B cell (primary cell): ENCODE measurements at regions not wholly inside any gene's neighbourhood (a gene's known extent, or its start where the extent isn't known, plus 50 kb on each side); places are given as distances from the start of the nearest gene placed in this dataset.

Experiments used
- ATAC-seq: fragments of 200-7000 bp; cut with Tn5 transposase; one replicate; pipeline ENCODE4 v1.10.0; 2021; ENCODE audit warnings: low read depth, mild to moderate bottlenecking, moderate number of reproducible peaks, moderate library complexity
- CTCF ChIA-PET: fragments of 350-600 bp; sonication (Branson Sonifier 250); formaldehyde crosslinking; loops from one replicate; lab custom pipeline; 2021; ENCODE audit warnings: antibody characterized with exemption, inconsistent platforms; lab: Charles Lee
- POLR2A ChIA-PET: fragments of 350-600 bp; sonication (Branson Sonifier 250); formaldehyde crosslinking; loops from one replicate; lab custom pipeline; 2021; ENCODE audit warnings: antibody characterized with exemption; lab: Charles Lee
- DNase-seq: peaks from one replicate; pipeline ENCODE4 v3.0.0; 2013
- H2AFZ ChIP-seq: 2 replicates; pipeline ENCODE4 v1.6.1; 2012; ENCODE audit warnings: mild to moderate bottlenecking, low read depth, low read length; ENCODE audit not compliant: insufficient read depth, poor library complexity, severe bottlenecking
- H3K27ac ChIP-seq, 2 donors: 1 replicate in 1 of 2; 2 replicates in 1 of 2; pipeline ENCODE4 v1.5.1; 2012 to 2013; ENCODE audit warnings: low read length in 2 of 2, mild to moderate bottlenecking in 2 of 2, moderate library complexity in 1 of 2
- H3K27me3 ChIP-seq, 4 experiments: fragments of 200-600 bp in 1 of 4; sonication (generic) in 1 of 4; replicated peaks in 1 of 4; 1 replicate in 2 of 4; 2 replicates in 2 of 4; pipeline versions ENCODE4 v1.6.1 to v1.7.0; 2013 to 2016; ENCODE audit warnings: low read length in 3 of 4, mild to moderate bottlenecking in 2 of 4, mixed read lengths in 1 of 4, moderate library complexity in 1 of 4; ENCODE audit not compliant: insufficient read depth in 4 of 4, control insufficient read depth in 3 of 4; ENCODE audit errors: control extremely low read depth in 1 of 4
- H3K36me3 ChIP-seq, 2 experiments: replicated peaks in 1 of 2; 1 replicate in 1 of 2; 2 replicates in 1 of 2; pipeline versions ENCODE4 v1.6.1 to v1.7.1; 2013; ENCODE audit warnings: low read length in 1 of 2; ENCODE audit not compliant: insufficient read depth in 2 of 2, control insufficient read depth in 1 of 2; ENCODE audit errors: control extremely low read depth in 1 of 2, extremely low read depth in 1 of 2
- H3K4me1 ChIP-seq, 2 donors: fragments of 200-600 bp in 1 of 2; sonication (generic) in 1 of 2; 1 replicate in 1 of 2; 2 replicates in 1 of 2; pipeline versions ENCODE4 v1.5.1 to v1.6.1; 2013 to 2017; ENCODE audit warnings: low read length in 2 of 2; ENCODE audit not compliant: control insufficient read depth in 2 of 2, insufficient read depth in 2 of 2
- H3K4me2 ChIP-seq: replicated peaks from 2 replicates; pipeline ENCODE3; 2012; ENCODE audit warnings: mild to moderate bottlenecking, low read depth, low read length; ENCODE audit not compliant: poor library complexity, severe bottlenecking
- H3K4me3 ChIP-seq, 5 experiments: fragments of 200-600 bp in 1 of 5; sonication (generic) in 1 of 5; 1 replicate in 3 of 5; 2 replicates in 2 of 5; pipeline versions ENCODE4 v1.5.1 to v1.7.0; 2011 to 2016; ENCODE audit warnings: low read length in 4 of 5, mild to moderate bottlenecking in 4 of 5, low read depth in 2 of 5, control low read depth in 1 of 5, moderate library complexity in 1 of 5; ENCODE audit not compliant: insufficient read depth in 1 of 5; ENCODE audit errors: control extremely low read depth in 1 of 5, extremely low read depth in 1 of 5
- H3K79me2 ChIP-seq: fragments of 200-600 bp; sonication (generic); one replicate; pipeline ENCODE4 v1.6.0; 2016; ENCODE audit warnings: low read length; ENCODE audit not compliant: control insufficient read depth, insufficient read depth
- H3K9ac ChIP-seq: fragments of 200-600 bp; sonication (generic); 2 replicates; pipeline ENCODE4 v1.6.1; 2017; ENCODE audit warnings: mild to moderate bottlenecking, low read length, moderate library complexity
- H3K9me3 ChIP-seq, 3 donors: one replicate each; pipeline versions ENCODE4 v1.6.1 to v1.7.1; 2013; ENCODE audit warnings: low read length in 2 of 3; ENCODE audit not compliant: control insufficient read depth in 2 of 3, insufficient read depth in 1 of 3; ENCODE audit errors: control extremely low read depth in 1 of 3
- H4K20me1 ChIP-seq: 2 replicates; pipeline ENCODE4 v1.6.0; 2012; ENCODE audit warnings: mild to moderate bottlenecking, low read length; ENCODE audit not compliant: insufficient read depth, control insufficient read depth, poor library complexity, severe bottlenecking
- H3K27ac Mint-ChIP-seq: one replicate; pipeline ENCODE4 v1.8.0; 2021; ENCODE audit warnings: mixed read lengths
- H3K27me3 Mint-ChIP-seq: one replicate; pipeline ENCODE4 v1.8.0; 2021; ENCODE audit warnings: mixed read lengths
- H3K4me1 Mint-ChIP-seq: one replicate; pipeline ENCODE4 v1.8.0; 2021; ENCODE audit warnings: mixed read lengths
- H3K4me3 Mint-ChIP-seq: one replicate; pipeline ENCODE4 v1.8.0; 2021; ENCODE audit warnings: mixed read lengths
- H3K9me3 Mint-ChIP-seq: one replicate; pipeline ENCODE4 v1.8.0; 2022; ENCODE audit warnings: mixed read lengths; ENCODE audit not compliant: insufficient read depth
- EZH2 ChIP-seq: IDR thresholded peaks from 2 replicates; pipeline ENCODE4 v1.6.1; 2012; ENCODE audit warnings: borderline replicate concordance, low read depth, mild to moderate bottlenecking, moderate library complexity, low read length; ENCODE audit not compliant: insufficient read depth, poor library complexity, severe bottlenecking
- WGBS: methylation state at CpG from one replicate; pipeline ENCODE4 v1.1.5; 2013; ENCODE audit warnings: missing lambda C conversion rate; ENCODE audit not compliant: insufficient coverage; 5-methylcytosine and 5-hydroxymethylcytosine counted together
- intact Hi-C: fragments of 100-400 bp; cut with micrococcal nuclease; formaldehyde crosslinking; loops from one replicate; pipeline ENCODE4 v1.10.0; 2022
- TF ChIP-seq, protein P1 (sequence below): fragments of 200-600 bp; IDR thresholded peaks from one replicate; pipeline ENCODE4 v1.8.0; 2022; ENCODE audit warnings: antibody characterized with exemption, mild to moderate bottlenecking

DNA sequence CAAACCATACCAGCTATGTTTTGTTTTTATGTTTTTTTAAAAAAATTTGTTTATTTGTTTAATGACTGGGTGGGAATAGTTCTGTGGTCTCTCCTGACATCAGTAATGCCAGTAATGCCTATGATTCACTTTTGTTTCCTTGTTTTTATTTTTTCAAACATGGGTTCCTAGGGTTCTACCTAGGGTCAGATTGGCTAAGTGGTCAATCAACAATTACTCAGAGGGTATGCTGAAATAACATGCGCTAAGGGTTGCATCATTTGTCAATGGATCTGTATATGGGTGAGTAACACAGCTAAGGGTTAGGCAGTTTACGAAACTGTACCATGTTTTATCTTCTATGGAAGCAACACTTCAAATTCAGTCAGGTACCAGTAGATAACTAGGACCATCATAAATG lies 583.8 kb upstream of the GJE1 start:
- Mint-ChIP-seq H3K27ac (no peak overlapping the region), H3K4me3 (no peak overlapping the region), H3K9me3 (peaks cover 8% of the 10 kb centered on the region), H3K27me3 (peaks cover 4% of the 10 kb centered on the region), H3K4me1 (peaks cover 12% of the 10 kb centered on the region)
- no peak overlapping the region for H3K4me2 ChIP-seq
- intact Hi-C loops, result no loop called here
- TF ChIP-seq, protein P1, sequence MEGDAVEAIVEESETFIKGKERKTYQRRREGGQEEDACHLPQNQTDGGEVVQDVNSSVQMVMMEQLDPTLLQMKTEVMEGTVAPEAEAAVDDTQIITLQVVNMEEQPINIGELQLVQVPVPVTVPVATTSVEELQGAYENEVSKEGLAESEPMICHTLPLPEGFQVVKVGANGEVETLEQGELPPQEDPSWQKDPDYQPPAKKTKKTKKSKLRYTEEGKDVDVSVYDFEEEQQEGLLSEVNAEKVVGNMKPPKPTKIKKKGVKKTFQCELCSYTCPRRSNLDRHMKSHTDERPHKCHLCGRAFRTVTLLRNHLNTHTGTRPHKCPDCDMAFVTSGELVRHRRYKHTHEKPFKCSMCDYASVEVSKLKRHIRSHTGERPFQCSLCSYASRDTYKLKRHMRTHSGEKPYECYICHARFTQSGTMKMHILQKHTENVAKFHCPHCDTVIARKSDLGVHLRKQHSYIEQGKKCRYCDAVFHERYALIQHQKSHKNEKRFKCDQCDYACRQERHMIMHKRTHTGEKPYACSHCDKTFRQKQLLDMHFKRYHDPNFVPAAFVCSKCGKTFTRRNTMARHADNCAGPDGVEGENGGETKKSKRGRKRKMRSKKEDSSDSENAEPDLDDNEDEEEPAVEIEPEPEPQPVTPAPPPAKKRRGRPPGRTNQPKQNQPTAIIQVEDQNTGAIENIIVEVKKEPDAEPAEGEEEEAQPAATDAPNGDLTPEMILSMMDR, result no peak
- TF ChIP-seq EZH2, result no peak
- no peak overlapping the region for H2AFZ ChIP-seq
- peaks cover 0 to 3% (median 0%) of the 10 kb centered on the region in 3 donors for H3K9me3 ChIP-seq
- POLR2A ChIA-PET, result no interaction called here
- no peak for DNase-seq
- H3K9ac ChIP-seq, result no peak overlapping the region
- no peaks in the 10 kb centered on the region for H3K36me3 ChIP-seq
- H3K4me3 ChIP-seq, result no peak overlapping the region
- H3K4me1 ChIP-seq, result peaks cover 0 to 4% of the 10 kb centered on the region in 2 donors
- no peaks in the 10 kb centered on the region for H4K20me1 ChIP-seq
- H3K79me2 ChIP-seq, result no peaks in the 10 kb centered on the region
- ATAC-seq, result no peak
- no peaks in the 10 kb centered on the region for H3K27me3 ChIP-seq
- CTCF ChIA-PET, result no interaction called here
- WGBS, result 80% methylated on average over 2 of the region's 2 CpGs
- H3K27ac ChIP-seq, result no peak overlapping the region

DNA sequence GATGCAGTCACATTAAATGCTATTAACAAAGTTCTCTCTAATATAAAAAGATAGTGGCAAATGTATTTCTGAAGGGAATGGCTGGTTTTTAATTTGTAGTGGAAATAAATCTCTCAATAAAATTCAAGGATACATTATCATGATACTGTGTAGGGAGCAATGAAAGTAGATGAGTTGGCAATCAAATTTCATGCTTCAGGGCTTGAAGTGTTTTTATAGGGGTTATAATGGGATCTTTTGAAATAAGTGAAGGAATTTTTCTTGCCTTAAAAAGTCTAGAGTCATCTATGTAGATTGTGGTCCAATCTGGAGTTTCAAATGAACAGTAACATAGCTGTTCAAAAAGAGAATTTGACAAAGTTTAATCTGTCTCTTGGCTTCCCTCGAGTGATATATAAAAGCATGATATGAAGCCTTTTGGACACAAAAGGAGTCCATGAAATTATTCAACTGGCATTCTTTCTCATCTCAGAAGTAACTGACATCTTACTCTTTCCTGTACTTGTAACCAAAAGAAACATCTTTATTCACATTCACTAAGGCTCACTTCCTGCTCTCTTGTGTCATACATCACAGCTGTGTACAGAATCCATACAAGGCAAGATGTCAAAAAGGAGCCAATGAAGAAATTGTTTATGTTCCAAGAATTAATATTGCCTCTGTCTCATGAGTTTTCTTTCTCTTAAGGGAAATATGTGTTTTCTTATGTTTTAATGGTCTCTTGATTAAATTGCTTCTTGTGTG lies 591.0 kb upstream of the GJE1 start:
- Histone ChIP-seq H3K4me3 (no peak overlapping the region), H3K27ac (no peak overlapping the region), H3K9ac (no peak overlapping the region), H3K9me3 (no peaks in the 10 kb centered on the region), H2AFZ (no peak overlapping the region), H3K36me3 (no peaks in the 10 kb centered on the region), H4K20me1 (no peaks in the 10 kb centered on the region), H3K4me1 (no peaks in the 10 kb centered on the region), H3K27me3 (no peaks in the 10 kb centered on the region), H3K79me2 (no peaks in the 10 kb centered on the region), H3K4me2 (no peak overlapping the region)
- ATAC-seq (no peak), DNase-seq (no peak)
- ChIA-PET POLR2A (no interaction called here), CTCF (no interaction called here)
- no peaks in the 10 kb centered on the region for H3K27me3 Mint-ChIP-seq
- WGBS, result no CpG with 5 or more reads among the region's 1 CpG
- intact Hi-C loops, result no loop called here
- no peaks in the 10 kb centered on the region for H3K4me1 Mint-ChIP-seq
- H3K9me3 Mint-ChIP-seq, result no peaks in the 10 kb centered on the region
- no peak overlapping the region for H3K27ac Mint-ChIP-seq
- H3K4me3 Mint-ChIP-seq, result no peak overlapping the region
- TF ChIP-seq EZH2, result no peak
- TF ChIP-seq, protein P1, result no peak
